Central memory CD4-positive, alpha-beta T cell (primary cell): ENCODE measurements at regions not wholly inside any gene's neighbourhood (a gene's known extent, or its start where the extent isn't known, plus 50 kb on each side); places are given as distances from the start of the nearest gene placed in this dataset.
"Not testable (repeated sequence)": the region's sequence is repeated elsewhere in the genome, so short reads cannot be mapped to it uniquely, and the experiment has no call there.

Experiments
- DNase-seq: peaks from one replicate; pipeline ENCODE4 v3.0.0; 2022

DNA sequence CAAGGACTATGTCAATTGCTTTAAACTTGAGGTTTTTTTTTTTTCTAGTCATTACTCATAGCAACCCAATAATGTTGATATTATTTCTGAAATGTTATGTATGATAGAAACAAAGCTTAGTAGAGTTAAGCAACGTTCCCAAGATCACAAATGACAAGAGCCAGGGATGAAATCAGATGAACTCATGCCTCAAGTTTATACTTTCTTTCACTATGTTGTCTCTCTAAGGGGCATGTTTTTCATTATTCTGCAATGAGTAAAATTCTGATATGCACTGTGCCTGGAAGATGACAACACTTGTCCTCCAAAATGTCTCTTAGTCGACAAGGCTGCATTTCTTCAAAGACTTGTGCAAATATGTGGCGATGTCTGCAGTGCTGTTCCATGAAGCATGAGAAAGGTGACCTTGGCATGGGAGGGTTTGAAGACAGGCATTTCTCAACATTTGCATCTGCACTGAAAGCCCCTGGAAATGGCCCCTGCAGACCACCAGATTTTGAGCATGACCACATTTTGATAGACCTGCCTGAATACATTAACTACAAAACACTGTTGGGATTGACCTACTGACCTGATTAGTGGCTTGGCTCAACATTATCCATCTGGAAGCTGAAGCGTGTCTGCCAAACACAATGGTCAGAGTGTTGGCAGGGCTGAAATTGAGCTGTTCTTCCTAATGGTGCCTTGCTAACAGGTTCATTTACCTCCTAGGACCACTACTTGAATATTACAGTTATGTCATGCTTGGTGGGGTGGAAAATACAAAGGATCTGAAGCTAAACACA is 1027.5 kb downstream of the CDH11 start:
- DNase-seq = no peak

DNA sequence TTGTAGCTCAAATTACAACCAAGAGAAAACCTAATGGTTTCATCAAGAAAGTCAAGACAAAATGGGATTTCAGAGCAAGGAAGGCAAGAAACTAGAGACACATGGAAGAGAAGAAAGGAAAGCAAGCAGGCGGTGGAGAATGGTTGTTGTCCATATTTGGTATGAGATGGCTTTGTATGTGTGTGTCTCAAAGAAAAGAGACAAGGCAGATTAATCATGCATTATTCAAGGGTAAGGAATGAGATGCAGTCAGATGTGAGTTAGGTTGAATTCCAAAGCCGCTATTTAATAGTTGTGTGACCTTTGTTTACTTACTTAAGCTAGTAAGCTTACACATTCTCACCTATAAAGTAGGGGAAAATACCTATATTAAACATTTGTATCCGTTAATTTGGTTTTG is 1029.6 kb downstream of the CDH11 start:
- no peak for DNase-seq

DNA sequence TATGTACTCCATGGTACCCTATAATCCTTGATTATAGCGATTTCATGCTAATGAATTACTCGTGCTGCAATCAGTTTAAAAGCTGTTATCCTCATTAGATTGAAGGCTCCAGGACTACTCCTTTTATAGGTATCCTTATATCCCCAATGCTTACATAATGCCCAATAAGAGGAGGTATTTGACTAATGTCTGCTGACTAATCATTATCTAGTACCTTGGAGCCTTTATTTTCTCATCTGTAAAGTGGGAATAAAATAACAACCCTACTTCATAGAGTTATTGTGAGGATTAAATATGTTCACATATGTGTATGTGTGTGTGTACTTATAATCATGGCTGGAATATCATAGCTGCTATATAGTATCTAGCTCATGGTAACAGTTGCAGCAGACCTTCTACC is 1031.5 kb downstream of the CDH11 start:
- no peak for DNase-seq

DNA sequence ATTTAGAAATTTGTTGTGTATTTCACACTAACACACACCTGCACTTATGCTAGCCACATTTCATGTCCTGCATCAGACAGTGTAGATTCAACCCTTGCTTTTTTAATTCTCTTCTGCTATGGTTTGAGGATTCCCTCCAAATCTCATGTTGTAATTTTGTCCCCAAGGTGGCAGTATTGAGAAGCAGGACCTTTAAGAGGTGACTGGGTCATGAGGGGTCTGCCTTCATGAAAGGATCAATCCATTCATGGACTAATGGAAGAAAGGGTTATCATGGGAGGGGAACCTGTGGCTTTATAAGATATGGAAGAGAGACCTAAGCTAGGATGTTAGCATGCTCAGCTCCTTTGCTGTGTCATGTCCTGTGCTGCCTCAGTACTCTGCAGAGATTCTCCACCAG is 1032.2 kb downstream of the CDH11 start:
- no peak for DNase-seq

DNA sequence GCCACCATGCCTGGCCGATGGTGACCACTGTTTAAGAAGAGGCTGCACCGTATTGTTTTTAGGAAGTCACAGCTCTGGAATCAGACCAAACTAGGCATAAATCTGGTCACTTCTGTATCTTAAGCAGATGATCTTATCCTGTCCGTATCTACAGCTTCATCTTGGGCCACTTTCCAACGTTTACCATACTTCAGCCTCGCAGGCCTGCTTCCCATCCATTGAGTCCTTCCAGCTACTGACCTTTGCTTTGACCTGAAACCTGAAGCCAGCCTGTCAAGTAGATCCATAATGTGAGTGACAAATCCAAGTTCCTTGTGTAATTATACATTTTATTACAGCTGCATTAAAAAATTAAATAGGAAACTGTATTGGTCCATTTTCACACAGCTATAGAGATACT is 1033.0 kb downstream of the CDH11 start:
- no peak for DNase-seq

DNA sequence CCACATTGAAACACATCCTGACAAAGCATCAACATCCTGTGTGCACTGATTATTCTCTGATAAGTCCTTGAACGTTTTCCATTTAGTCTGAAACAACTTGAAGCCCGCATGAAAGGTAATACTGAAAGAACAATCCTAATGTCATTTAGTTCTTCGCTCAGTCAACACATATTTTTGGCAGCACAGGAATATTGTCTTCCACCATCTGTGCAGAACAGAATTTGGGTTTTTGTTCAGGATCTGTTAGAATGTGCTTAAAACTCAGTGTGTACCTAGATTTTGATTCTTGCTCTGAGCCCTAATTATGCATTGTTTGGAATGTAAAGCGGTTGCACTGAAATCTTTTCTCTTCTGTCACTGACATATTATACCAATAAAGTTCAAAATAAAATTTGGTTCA is 1036.6 kb downstream of the CDH11 start:
- no peak for DNase-seq

DNA sequence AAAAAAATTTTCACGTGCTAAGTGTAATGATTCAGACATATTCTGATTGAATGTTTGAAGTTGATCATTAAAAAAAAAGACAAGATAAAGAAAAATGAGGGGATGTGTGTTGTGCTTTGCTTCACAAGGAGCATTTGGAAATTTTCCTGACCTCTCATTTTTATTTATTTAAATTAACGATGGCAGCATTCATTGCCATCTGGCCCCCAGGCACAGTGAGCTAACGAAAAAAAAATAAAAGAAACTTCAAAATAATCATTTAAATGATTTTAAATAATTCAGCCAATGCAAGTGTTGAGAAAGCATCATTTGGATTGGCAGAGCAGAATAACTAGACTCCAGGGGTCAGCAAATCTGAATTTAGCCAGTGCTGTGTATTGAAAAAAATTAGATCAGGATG is 1037.2 kb downstream of the CDH11 start:
- DNase-seq = no peak

DNA sequence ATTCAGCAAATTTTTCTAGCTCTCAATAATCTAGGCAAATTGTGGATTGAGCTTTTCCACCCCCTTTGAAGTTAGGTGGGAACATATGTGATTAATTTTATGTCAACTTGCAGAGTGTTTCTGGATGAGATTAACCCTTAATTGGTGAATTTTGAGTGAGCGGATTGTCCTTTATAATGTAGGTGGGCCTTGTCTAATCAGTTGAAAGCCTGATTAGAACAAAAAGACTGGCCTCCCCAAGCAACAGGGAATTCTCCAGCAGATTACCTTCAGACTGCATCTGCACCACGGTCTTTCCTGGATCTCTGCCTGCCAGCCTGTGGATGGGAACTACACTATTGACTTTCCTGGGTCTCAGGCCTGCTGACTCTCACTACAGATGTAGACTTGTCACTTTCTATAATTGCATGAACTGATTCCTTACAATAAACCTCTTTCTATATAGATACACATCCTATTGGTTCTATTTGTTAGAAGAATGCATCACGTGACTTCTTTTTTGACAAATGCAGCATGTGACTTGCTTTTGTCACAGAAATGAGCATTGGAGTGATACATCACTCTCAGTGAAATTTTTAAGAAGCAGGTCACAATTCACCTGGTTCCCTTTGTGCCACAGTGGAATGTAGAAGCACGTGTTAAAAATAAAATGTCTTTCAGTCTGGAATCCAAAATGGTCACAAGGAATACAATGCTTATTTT is 1038.3 kb downstream of the CDH11 start:
- no peak for DNase-seq

DNA sequence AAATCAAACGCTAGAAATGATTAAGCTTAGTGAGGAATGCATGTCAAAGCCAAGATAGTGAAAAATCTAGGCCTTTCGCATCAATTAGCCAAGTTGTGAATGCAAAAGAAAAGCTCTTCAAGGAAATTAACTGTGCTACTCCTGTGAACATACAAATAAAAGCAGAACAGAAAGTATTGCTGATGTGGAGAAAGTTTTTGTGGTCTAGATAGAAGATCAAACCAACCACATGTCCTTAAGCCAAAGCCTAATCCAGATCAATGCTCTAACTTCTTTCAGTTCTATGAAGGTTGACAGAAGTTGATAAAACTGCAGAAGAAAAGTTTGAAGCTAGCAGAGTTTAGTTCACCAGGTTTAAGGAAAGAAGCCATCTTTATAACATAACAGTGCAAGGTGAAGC is 1044.6 kb downstream of the CDH11 start:
- no peak for DNase-seq

DNA sequence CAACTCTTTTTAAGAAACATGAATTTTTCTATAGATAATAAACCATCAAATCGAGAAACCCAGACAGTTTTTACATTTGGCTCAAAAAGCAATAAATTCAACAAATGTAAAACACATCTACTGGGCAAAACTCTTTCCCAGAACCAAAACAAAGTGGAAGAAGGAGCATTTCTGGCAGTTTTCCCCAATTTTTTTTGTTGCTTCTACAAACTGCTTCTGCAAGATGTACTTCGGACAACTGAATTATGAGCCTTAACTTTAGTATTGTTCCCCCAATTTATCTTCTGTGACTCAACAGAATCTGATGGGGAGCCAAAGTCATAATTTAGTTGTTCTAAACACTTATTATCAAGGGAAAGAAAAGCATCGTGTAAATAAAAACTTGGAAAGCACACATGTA is 1047.2 kb downstream of the CDH11 start:
- DNase-seq = no peak

DNA sequence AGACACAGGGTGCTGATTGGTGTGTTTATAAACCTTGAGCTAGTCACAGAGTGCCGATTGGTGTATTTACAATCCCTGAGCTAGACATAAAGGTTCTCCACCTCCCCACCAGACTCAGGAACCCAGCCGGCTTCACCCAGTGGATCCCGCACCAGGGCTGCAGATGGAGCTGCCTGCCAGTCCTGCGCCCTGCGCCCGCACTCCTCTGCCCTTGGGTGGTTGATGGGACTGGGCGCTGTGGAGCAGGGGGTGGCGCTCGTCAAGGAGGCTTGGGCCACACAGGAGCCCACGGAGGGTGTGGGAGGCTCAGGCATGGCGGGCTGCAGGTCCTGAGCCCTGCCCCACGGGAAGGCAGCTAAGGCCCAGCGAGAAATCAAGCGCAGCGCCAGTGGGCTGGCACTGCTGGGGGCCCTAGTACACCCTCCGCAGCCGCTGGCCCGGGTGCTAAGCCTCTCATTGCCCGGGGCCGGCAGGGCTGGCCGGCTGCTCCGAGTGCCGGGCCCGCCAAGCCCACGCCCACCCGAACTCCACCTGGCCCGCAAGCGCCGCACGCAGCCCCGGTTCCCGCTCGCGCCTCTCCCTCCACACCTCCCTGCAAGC is 1049.6 kb downstream of the CDH11 start:
- not testable (repeated sequence) for DNase-seq

DNA sequence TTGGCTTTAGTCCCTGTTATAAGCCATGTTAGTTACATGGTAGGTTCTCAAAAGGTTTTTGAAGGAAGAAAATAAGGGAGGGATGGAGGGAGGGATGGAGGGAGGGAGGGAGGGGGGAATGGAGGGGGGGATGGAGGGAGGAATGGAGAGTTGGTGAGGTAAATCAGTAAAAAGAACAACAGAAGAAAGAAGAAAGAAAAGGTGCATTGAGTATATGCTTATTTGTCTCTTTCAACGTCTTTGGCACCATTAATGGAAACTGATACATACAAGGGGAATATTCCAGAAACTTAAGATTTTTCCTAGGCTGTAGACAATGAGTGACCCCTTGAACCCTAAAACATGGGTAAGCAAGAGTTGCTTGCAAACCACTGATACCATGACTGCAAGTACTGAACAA is 1056.3 kb downstream of the CDH11 start:
- DNase-seq = no peak

DNA sequence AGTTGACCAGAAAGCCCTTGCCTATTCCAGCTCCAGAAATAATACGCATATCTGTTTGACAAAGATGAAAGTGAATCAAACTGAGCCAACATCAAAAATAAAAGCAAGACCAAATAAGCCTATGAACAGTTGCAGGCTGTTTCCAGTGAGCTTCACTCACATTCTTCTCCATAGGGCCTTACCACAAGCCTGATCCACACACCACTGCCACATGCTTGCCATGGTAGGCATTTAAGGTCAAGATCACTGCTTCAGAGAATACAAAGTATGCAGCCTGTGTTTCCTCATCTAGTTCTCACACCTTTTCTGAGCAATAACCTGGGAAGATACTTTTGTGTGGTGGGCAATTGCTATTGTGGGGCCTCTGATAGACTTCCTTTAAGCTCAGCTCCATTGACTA is 1060.2 kb downstream of the CDH11 start:
- no peak for DNase-seq

DNA sequence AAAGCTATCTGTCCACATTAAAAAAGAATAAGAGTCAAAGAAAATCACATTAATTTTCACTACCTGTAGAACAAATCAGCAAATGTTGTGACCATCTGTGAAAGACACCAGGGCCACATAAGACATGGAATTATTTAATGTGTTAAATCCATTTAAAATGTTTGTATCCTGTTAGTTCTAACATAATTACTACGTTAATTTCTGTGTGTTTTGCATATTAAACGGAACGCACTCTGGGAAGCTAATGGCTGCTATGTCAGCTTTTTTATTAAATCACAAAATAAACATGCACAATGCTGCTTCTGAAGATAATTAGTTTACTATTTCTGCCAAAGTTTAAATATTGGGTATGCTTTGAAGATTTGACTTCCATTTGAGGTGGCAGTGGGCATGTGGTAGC is 1061.2 kb downstream of the CDH11 start:
- DNase-seq = no peak

DNA sequence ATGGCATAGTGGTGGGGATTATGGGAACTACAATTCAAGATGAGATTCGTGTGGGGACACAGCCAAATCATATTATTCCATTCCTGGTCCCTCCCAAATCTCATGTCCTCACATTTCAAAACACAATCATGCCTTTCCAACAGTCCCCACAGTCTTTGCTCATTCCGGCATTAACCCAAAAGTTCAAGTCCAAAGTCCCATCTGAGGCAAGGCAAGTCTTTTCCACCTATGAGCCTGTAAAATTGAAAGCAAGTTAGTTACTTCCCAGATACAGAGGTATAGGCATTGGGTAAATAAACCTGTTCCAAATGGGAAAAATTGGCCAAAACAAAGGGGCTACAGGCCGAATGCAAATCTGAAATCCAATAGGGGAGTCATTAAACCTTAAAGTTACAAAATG is 1063.2 kb downstream of the CDH11 start:
- no peak for DNase-seq

DNA sequence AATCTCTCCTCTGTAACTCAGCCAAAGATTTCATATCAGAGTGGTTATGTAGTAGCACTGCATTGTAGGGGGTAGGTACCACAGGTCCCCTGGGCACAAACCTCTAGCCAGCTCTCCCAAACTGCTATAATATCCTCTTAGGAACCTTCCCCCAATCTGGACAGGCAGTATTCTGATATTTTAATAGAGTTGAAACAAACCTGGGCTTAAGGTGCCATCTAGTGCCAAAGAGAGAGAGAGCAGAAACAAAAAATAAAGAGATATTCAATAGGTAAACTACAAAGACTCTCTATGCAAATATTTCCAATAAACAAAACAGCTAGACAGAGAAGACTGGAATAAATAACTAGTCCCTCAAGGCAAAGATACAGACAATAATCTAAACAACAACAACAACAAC is 1070.0 kb downstream of the CDH11 start:
- no peak for DNase-seq

DNA sequence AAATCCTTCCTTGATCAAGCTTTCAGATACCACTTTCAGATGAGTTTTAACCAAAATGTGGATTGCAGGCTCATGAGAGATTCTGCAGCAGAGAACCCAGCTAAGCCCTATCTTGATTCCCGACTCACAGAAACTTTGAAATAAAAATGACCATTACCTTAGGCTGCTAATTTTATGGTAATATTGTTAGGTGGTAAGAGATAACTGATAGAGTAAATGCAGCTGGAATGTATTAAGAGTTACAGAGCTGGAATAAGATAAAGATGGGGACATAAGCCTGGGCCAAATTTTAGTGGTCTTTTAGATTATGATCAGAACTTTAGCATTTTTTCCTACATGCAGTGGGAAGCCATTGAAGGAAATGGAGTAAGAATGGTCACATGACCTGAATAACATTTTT is 1074.0 kb downstream of the CDH11 start:
- no peak for DNase-seq

DNA sequence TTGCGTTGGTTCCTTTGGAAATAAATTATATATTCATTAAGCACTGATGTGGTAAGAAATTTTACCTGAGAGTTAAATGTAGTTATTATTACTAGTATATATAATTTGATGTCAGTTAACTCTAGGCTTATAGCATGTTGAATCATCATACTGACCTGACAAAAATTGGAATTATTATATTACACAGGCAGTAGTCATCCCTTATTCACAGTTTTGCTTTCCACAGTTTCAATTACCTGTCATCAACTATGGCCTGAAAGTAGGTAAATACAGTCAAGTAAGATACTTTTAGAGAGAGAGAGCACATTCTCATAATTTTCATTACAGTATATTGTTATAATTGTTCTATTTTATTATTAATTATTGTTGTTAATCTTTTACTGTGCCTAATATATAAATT is 1074.7 kb downstream of the CDH11 start:
- DNase-seq = no peak

DNA sequence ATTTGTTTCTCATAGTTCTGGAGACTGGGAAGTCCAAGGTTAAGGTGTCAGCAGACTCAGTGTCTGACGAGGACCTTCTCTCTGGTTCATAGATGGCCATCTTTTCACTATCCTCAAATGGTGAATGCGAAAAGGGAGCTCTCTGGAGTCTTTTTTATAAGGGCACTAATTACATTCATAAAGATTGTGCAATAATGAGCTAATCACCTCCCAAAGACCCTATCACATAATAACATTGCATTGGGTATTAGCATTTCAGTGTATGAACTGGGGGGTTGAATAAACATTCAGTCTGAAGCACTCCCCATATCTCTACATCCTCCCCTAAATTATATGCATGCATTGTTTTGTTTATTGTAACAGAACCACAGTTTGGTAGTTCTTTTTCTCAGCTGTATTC is 1086.5 kb downstream of the CDH11 start:
- DNase-seq = no peak

DNA sequence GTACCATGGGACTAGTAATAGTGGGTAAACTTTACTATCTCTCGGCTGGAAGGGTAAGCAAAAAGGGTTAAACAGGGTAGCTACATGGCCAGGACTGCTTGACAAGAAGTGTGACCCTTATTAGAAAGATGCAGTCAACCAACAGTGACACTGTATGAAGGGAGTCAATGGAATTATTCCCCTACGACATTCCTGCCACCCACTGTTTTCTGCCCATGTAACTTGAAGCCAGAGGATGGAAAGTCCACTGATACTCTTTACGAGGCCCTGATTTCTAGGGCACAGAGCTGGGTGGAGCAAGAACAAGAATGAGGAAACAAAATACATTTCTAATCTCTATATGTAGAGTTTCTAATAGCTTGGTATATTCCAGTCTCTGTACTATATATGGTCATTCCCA is 1102.5 kb downstream of the CDH11 start:
- DNase-seq = no peak

DNA sequence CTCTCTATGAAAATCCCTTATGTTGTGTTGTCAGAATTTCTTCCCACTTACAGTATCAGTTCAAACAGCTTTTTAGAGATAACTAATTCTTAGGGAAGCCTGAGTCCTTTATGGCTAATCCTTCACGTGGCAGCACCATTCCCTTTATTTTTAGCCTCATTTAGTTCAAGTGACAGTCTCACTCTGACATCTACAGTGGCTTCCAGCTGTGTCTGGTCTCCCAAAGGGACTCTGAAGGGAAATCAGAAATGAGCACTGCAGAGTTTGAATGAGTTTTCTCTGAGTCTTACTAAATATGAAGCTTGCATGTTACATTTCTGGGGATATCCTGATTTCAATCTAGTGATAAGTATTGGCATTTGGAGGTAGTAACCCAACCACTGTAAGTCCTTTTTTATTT is 1104.1 kb downstream of the CDH11 start:
- no peak for DNase-seq

DNA sequence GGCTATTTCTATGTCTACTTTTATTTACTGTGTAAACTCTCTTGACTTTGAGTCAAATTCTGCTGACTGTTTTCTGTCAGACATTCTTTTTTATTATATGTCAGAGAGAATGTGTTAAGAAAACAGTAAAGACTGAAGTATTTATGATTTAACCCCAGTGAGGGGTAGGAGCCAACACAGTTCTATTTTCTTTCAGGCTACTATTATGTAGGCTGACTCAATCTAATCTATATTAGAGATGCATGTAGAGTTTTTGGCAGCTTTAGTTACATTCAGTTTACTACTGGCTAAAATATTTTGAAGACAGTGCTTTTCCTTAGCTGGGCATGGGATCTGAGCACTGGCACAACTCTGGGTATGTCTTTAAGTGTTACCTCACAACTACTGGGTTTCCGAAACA is 1108.0 kb downstream of the CDH11 start:
- no peak for DNase-seq

DNA sequence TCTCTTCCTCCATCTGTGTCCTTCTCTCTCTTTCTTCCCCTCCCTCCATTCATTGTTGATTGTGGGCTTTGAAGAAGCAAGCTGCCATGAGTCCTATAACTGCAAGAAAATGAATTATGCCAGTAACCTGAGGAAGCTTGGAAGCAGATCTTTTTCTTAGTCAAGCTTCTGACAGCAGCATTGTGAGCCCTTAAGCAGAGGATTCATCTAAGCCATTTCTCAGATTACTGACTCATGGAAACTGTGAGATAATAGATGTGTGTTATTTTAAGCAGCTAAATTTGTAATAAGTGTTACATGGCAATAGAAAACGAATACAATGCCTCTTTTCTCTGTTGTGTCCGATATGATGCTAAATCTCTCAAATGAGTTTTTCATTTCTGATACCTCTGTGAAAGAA is 1109.7 kb downstream of the CDH11 start:
- DNase-seq = no peak

DNA sequence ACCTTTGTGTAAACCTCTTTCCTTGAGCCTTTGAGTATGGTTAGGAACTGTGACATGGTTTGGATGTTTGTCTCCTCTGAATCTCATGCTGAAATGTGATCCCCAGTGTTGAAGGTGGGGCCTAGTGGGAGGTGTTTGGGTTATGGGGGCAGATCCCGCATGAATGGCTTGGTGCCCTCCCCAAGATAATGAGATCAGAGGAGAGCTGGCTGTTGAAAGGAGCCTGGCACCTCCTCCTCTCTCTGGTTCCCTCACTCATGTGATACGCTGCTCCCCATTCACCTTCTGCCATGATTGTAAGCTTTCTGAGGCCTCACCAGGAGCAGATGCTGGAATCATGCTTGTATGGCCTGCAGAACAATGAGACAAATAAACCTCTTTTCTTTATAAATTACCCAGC is 1110.2 kb downstream of the CDH11 start:
- no peak for DNase-seq
